H1 (cell line): ENCODE measurements at regions not wholly inside any gene's neighbourhood (a gene's known extent, or its start where the extent isn't known, plus 50 kb on each side); places are given as distances from the start of the nearest gene placed in this dataset.

Source experiments
- CTCF ChIA-PET: fragments of 300-600 bp; sonication (Branson Sonifier 250); formaldehyde crosslinking; loops from one replicate; lab custom pipeline; 2021; ENCODE audit not compliant: partially characterized antibody; lab: Charles Lee
- POLR2A ChIA-PET: fragments of 300-600 bp; sonication (Branson Sonifier 250); formaldehyde crosslinking; loops from one replicate; lab custom pipeline; 2021; ENCODE audit warnings: inconsistent platforms; ENCODE audit not compliant: partially characterized antibody; lab: Charles Lee
- DNase-seq, 2 experiments: peaks; one replicate each; pipeline versions ENCODE4 v3.0.0 to v3.0.0-alpha.2; 2010 to 2022; ENCODE audit warnings: low spot score in 2 of 2, low read depth in 1 of 2, mixed read lengths in 1 of 2
- FAIRE-seq: peaks from 2 replicates; lab custom pipeline; 2011; peaks lifted over from hg19 to GRCh38; lab: Jason Lieb, UNC
- H2AFZ ChIP-seq: 2 replicates; pipeline ENCODE4 v1.8.1; 2012; ENCODE audit warnings: low read length, inconsistent platforms
- H2AK5ac ChIP-seq: 2 replicates; pipeline ENCODE4 v1.6.1; 2013; ENCODE audit warnings: low read depth, low read length
- H2BK120ac ChIP-seq: replicated peaks from 2 replicates; pipeline ENCODE3; 2013; ENCODE audit warnings: low read depth, low read length, inconsistent platforms
- H2BK12ac ChIP-seq: 2 replicates; pipeline ENCODE4 v1.6.1; 2013; ENCODE audit warnings: low read depth, low read length
- H2BK15ac ChIP-seq: 2 replicates; pipeline ENCODE4 v1.6.1; 2013; ENCODE audit warnings: low read length
- H2BK20ac ChIP-seq: 2 replicates; pipeline ENCODE4 v1.6.1; 2013; ENCODE audit warnings: low read length
- H2BK5ac ChIP-seq: 2 replicates; pipeline ENCODE4 v1.6.1; 2013; ENCODE audit warnings: low read depth, low read length
- H3K14ac ChIP-seq: 2 replicates; pipeline ENCODE4 v1.6.1; 2013; ENCODE audit warnings: inconsistent platforms; ENCODE audit not compliant: insufficient read length
- H3K18ac ChIP-seq: 2 replicates; pipeline ENCODE4 v1.6.1; 2013; ENCODE audit warnings: low read length; ENCODE audit errors: extremely low read depth
- H3K23ac ChIP-seq: 2 replicates; pipeline ENCODE4 v1.6.1; 2013; ENCODE audit warnings: inconsistent platforms; ENCODE audit not compliant: insufficient read length
- H3K23me2 ChIP-seq: 2 replicates; pipeline ENCODE4 v1.6.1; 2013; ENCODE audit warnings: low read depth, low read length
- H3K27ac ChIP-seq: 2 replicates; pipeline ENCODE4 v1.6.1; 2011; ENCODE audit warnings: low read depth, low read length, inconsistent platforms
- H3K27me3 ChIP-seq, 4 experiments: replicated peaks in 1 of 4; 1 replicate in 1 of 4; 2 replicates in 3 of 4; pipeline versions ENCODE4 v1.6.1 to v1.8.1; 2011 to 2013; ENCODE audit warnings: low read length in 3 of 4, mild to moderate bottlenecking in 3 of 4, inconsistent platforms in 2 of 4, mixed read lengths in 2 of 4, moderate library complexity in 1 of 4; ENCODE audit not compliant: control insufficient read depth in 3 of 4, insufficient read depth in 3 of 4; ENCODE audit errors: extremely low read depth in 1 of 4
- H3K36me3 ChIP-seq, 4 experiments: 2 replicates each; pipeline versions ENCODE4 v1.6.1 to v1.8.1; 2011 to 2013; ENCODE audit warnings: mild to moderate bottlenecking in 4 of 4, low read length in 3 of 4, moderate library complexity in 2 of 4, control low read depth in 1 of 4, inconsistent platforms in 1 of 4; ENCODE audit not compliant: insufficient read depth in 4 of 4, control insufficient read depth in 2 of 4
- H3K4ac ChIP-seq: replicated peaks from 2 replicates; pipeline ENCODE3; 2013; ENCODE audit warnings: low read length, low read depth, mixed read lengths, inconsistent platforms; ENCODE audit not compliant: insufficient read length
- H3K4me1 ChIP-seq, 4 experiments: replicated peaks in 1 of 4; 1 replicate in 1 of 4; 2 replicates in 3 of 4; pipeline versions ENCODE4 v1.6.1 to v1.8.1; 2011 to 2013; ENCODE audit warnings: low read length in 3 of 4, inconsistent platforms in 2 of 4, mixed read lengths in 1 of 4; ENCODE audit not compliant: insufficient read depth in 4 of 4, control insufficient read depth in 3 of 4
- H3K4me2 ChIP-seq, 2 experiments: 2 replicates each; pipeline versions ENCODE4 v1.6.1 to v1.8.1; 2011 to 2013; ENCODE audit warnings: low read depth in 2 of 2, low read length in 2 of 2, control low read depth in 1 of 2, inconsistent platforms in 1 of 2, mild to moderate bottlenecking in 1 of 2; ENCODE audit not compliant: insufficient read depth in 1 of 2
- H3K4me3 ChIP-seq, 4 experiments: fragments of 200-600, 300-600 bp in 1 of 4; sonication (generic), shearing (Covaris generic), sonication (Bioruptor Twin) in 1 of 4; 2 replicates each; pipeline versions ENCODE4 v1.5.1 to v1.8.1; 2011 to 2016; ENCODE audit warnings: low read length in 4 of 4, low read depth in 3 of 4, control low read depth in 2 of 4, inconsistent platforms in 2 of 4, mild to moderate bottlenecking in 2 of 4, mixed read lengths in 1 of 4, moderate library complexity in 1 of 4; ENCODE audit not compliant: insufficient read depth in 2 of 4; ENCODE audit errors: extremely low read depth in 1 of 4
- H3K56ac ChIP-seq: replicated peaks from 2 replicates; pipeline ENCODE3; 2013; ENCODE audit warnings: low read depth, mild to moderate bottlenecking, mixed read lengths, low read length, inconsistent platforms; ENCODE audit not compliant: insufficient read length
- H3K79me1 ChIP-seq: 2 replicates; pipeline ENCODE4 v1.6.1; 2013; ENCODE audit warnings: low read depth, low read length, control low read depth
- H3K79me2 ChIP-seq, 2 experiments: 2 replicates each; pipeline versions ENCODE4 v1.6.1 to v1.8.1; 2012 to 2013; ENCODE audit warnings: low read length in 2 of 2, mild to moderate bottlenecking in 2 of 2, inconsistent platforms in 1 of 2; ENCODE audit not compliant: insufficient read depth in 2 of 2, control insufficient read depth in 1 of 2
- H3K9ac ChIP-seq, 4 experiments: replicated peaks in 1 of 4; 1 replicate in 1 of 4; 2 replicates in 3 of 4; pipeline versions ENCODE4 v1.6.1 to v1.8.1; 2011 to 2013; ENCODE audit warnings: low read depth in 3 of 4, low read length in 3 of 4, control low read depth in 2 of 4, mild to moderate bottlenecking in 2 of 4, moderate library complexity in 2 of 4, inconsistent platforms in 1 of 4; ENCODE audit errors: extremely low read depth in 1 of 4
- H3K9me3 ChIP-seq, 2 experiments: 2 replicates each; pipeline versions ENCODE4 v1.6.1 to v1.8.1; 2012 to 2013; ENCODE audit warnings: mild to moderate bottlenecking in 2 of 2, moderate library complexity in 2 of 2, control low read depth in 1 of 2, inconsistent platforms in 1 of 2, low read depth in 1 of 2, low read length in 1 of 2, mixed read lengths in 1 of 2; ENCODE audit not compliant: insufficient read depth in 2 of 2
- H4K20me1 ChIP-seq, 2 experiments: replicated peaks in 1 of 2; 2 replicates each; pipeline versions ENCODE3 to v1.8.1; 2011 to 2013; ENCODE audit warnings: inconsistent platforms in 2 of 2, low read length in 2 of 2, mild to moderate bottlenecking in 1 of 2; ENCODE audit not compliant: insufficient read depth in 2 of 2, control insufficient read depth in 1 of 2
- H4K5ac ChIP-seq: 2 replicates; pipeline ENCODE4 v1.6.1; 2013; ENCODE audit warnings: low read length, low read depth, mixed read lengths, inconsistent platforms; ENCODE audit not compliant: insufficient read length
- H4K8ac ChIP-seq: 2 replicates; pipeline ENCODE4 v1.8.0; 2013; ENCODE audit warnings: mild to moderate bottlenecking, moderate library complexity, low read length, inconsistent platforms; ENCODE audit not compliant: insufficient read depth; ENCODE audit errors: extremely low read depth
- H4K91ac ChIP-seq: replicated peaks from 2 replicates; pipeline ENCODE3; 2013; ENCODE audit warnings: low read length, mixed read lengths, inconsistent platforms; ENCODE audit not compliant: insufficient read length
- BCL11A ChIP-seq, 2 experiments: IDR thresholded peaks; one replicate each; pipeline ENCODE4 v1.6.1; 2011; ENCODE audit warnings: low read depth in 2 of 2, low read length in 2 of 2, mild to moderate bottlenecking in 2 of 2
- BRCA1 ChIP-seq: IDR thresholded peaks from 2 replicates; pipeline ENCODE4 v1.6.1; 2012; ENCODE audit warnings: low read depth, low read length, improper control_type of control experiment
- CEBPB ChIP-seq: IDR thresholded peaks from 2 replicates; pipeline ENCODE4 v1.6.1; 2012; ENCODE audit warnings: low read depth, low read length
- SAP30 ChIP-seq: fragments of 300-600 bp; sonication (generic); IDR thresholded peaks from 2 replicates; pipeline ENCODE4 v1.7.1; 2012; ENCODE audit warnings: low read length, moderate library complexity, mild to moderate bottlenecking, inconsistent platforms; ENCODE audit not compliant: insufficient read depth, insufficient replicate concordance
- SP1 ChIP-seq: IDR thresholded peaks from 2 replicates; pipeline ENCODE4 v1.6.1; 2011; ENCODE audit warnings: low read depth, low read length
- TAF1 ChIP-seq: IDR thresholded peaks from 2 replicates; pipeline ENCODE4 v1.6.1; 2011; ENCODE audit warnings: mild to moderate bottlenecking, low read depth, low read length
- ZNF274 ChIP-seq: IDR thresholded peaks from 2 replicates; pipeline ENCODE4 v1.7.0; 2012; ENCODE audit warnings: low read length, borderline replicate concordance; ENCODE audit errors: extremely low read depth
- WGBS, 2 experiments: shearing (Covaris generic) in 1 of 2; methylation state at CpG; one replicate each; pipeline versions ENCODE4 v1.1.6 to v1.1.7; 2013 to 2015; ENCODE audit warnings: low lambda C conversion rate in 2 of 2, mixed read lengths in 2 of 2, inconsistent platforms in 1 of 2, low coverage in 1 of 2, missing lambda C conversion rate in 1 of 2; ENCODE audit not compliant: insufficient replicate concordance in 2 of 2, insufficient coverage in 1 of 2, insufficient read length in 1 of 2; ENCODE audit errors: extremely low coverage in 1 of 2, missing lambda C conversion rate in 1 of 2; 5-methylcytosine and 5-hydroxymethylcytosine counted together

DNA sequence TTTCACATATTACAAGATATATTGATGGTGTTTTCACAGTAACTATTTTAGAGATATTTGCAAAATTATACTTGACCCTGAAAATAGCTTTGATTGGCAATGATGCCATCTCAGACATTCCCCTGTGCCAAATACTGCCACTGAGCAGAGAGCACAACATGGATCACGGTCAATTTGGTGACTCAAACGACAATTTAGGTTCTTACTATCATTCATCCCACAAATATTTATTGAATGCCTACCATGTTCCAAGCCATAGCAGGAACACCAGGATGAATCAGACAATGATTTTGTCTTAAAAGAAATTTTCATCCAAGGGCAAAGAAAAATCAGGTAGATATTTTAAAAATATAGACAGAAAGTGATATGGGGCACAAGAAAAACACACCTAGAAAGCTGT is 153.2 kb upstream of the ADO start:
- Histone ChIP-seq H3K36me3 (no peaks in the 10 kb centered on the region), H3K27ac (no peak overlapping the region), H2BK15ac (no peak overlapping the region), H3K23me2 (no peaks in the 10 kb centered on the region; the same call in 1 of the 2 replicates), H4K8ac (no peak overlapping the region), H2BK120ac (no peak overlapping the region), H4K20me1 (no peaks in the 10 kb centered on the region), H3K79me1 (no peaks in the 10 kb centered on the region), H3K56ac (no peak overlapping the region), H3K79me2 (no peaks in the 10 kb centered on the region), H4K5ac (no peak overlapping the region), H3K9ac (no peak overlapping the region), H3K9me3 (no peaks in the 10 kb centered on the region), H3K4me1 (no peaks in the 10 kb centered on the region), H3K4me2 (no peak overlapping the region), H4K91ac (no peak overlapping the region), H2AFZ (no peak overlapping the region), H2BK20ac (no peak overlapping the region), H2AK5ac (no peak overlapping the region), H2BK12ac (no peak overlapping the region), H3K4ac (no peak overlapping the region), H3K23ac (no peak overlapping the region), H3K4me3 (no peak overlapping the region), H3K27me3 (no peaks in the 10 kb centered on the region), H3K14ac (no peak overlapping the region), H3K18ac (no peak overlapping the region), H2BK5ac (no peak overlapping the region)
- POLR2A ChIA-PET, result no interaction called here
- no peak for DNase-seq
- WGBS, 2 experiments, result 43% methylated on average over 2 of the region's 2 CpGs; no CpG with 5 or more reads in 1 of the 2 experiments
- no peak for FAIRE-seq
- CTCF ChIA-PET, result interaction anchor here (1.1 to 1.3 kb wide), 3 partner anchors 14 to 41 kb away, joined by 3 to 4 read pairs (median 3); no protein-coding TSS in a partner anchor
- TF ChIP-seq SP1 (no peak), BRCA1 (no peak), CEBPB (no peak), ZNF274 (no peak), BCL11A (IDR thresholded peaks at IDR 0.05; ENCODE audit: low read depth in 2 of 2, low read length in 2 of 2) (no peak), TAF1 (no peak), SAP30 (no peak)
